ENCODE measurements at regions not wholly inside any gene's neighbourhood (a gene's known extent, or its start where the extent isn't known, plus 50 kb on each side); places are given as distances from the start of the nearest gene placed in this dataset.

GRCh38 chr13:73579574-73580274, 520.9 kb downstream of the KLF5 start:
- no peaks in the 10 kb centered on the region for H3K27me3 ChIP-seq (ENCODE audit: control insufficient read depth, insufficient read depth, low read length)
- peak in 1 of 2 donors; percentile 24 for DNase-seq
- WGBS (ENCODE audit: insufficient coverage, low lambda C conversion rate) = no CpG with 5 or more reads among the region's 2 CpGs
- no peak overlapping the region for H3K4me3 ChIP-seq (ENCODE audit: low read length)
- no peaks in the 10 kb centered on the region for H3K9me3 ChIP-seq (ENCODE audit: control insufficient read depth, low read depth, low read length)
- H3K27ac ChIP-seq (ENCODE audit: low read length) = no peak overlapping the region
- peaks cover 21% of the 10 kb centered on the region for H3K4me1 ChIP-seq (ENCODE audit: control insufficient read depth, insufficient read depth, low read length)
- no peaks in the 10 kb centered on the region for H3K36me3 ChIP-seq (ENCODE audit: control insufficient read depth, insufficient read depth, low read length)

- 50% methylated on average over 1 of the region's 6 CpGs for WGBS (ENCODE audit: insufficient coverage, low lambda C conversion rate)
- Histone ChIP-seq H3K27me3 (ENCODE audit: control insufficient read depth, insufficient read depth, low read length) (no peaks in the 10 kb centered on the region), H3K36me3 (ENCODE audit: control insufficient read depth, insufficient read depth, low read length) (no peaks in the 10 kb centered on the region), H3K9me3 (ENCODE audit: control insufficient read depth, low read depth, low read length) (no peaks in the 10 kb centered on the region), H3K27ac (ENCODE audit: low read length) (no peak overlapping the region), H3K4me3 (ENCODE audit: low read length) (no peak overlapping the region), H3K4me1 (ENCODE audit: control insufficient read depth, insufficient read depth, low read length) (peaks cover 19% of the 10 kb centered on the region)
- DNase-seq = no peak
Measured at GRCh38 chr13:73578251-73578875, 519.6 kb downstream of the KLF5 start.

GRCh38 chr13:73576291-73576690, 517.5 kb downstream of the KLF5 start:
- Histone ChIP-seq H3K36me3 (ENCODE audit: control insufficient read depth, insufficient read depth, low read length) (no peaks in the 10 kb centered on the region), H3K9me3 (ENCODE audit: control insufficient read depth, low read depth, low read length) (no peaks in the 10 kb centered on the region), H3K27me3 (ENCODE audit: control insufficient read depth, insufficient read depth, low read length) (no peaks in the 10 kb centered on the region), H3K4me1 (ENCODE audit: control insufficient read depth, insufficient read depth, low read length) (peaks cover 13% of the 10 kb centered on the region), H3K27ac (ENCODE audit: low read length) (peak overlapping the region; percentile 58), H3K4me3 (ENCODE audit: low read length) (no peak overlapping the region)
- DNase-seq = no peak
- WGBS (ENCODE audit: insufficient coverage, low lambda C conversion rate) = no CpG with 5 or more reads among the region's 4 CpGs

- Histone ChIP-seq H3K36me3 (ENCODE audit: control insufficient read depth, insufficient read depth, low read length) (no peaks in the 10 kb centered on the region), H3K4me1 (ENCODE audit: control insufficient read depth, insufficient read depth, low read length) (peaks cover 2% of the 10 kb centered on the region), H3K9me3 (ENCODE audit: control insufficient read depth, low read depth, low read length) (no peaks in the 10 kb centered on the region), H3K27me3 (ENCODE audit: control insufficient read depth, insufficient read depth, low read length) (no peaks in the 10 kb centered on the region), H3K27ac (ENCODE audit: low read length) (no peak overlapping the region), H3K4me3 (ENCODE audit: low read length) (no peak overlapping the region)
- WGBS (ENCODE audit: insufficient coverage, low lambda C conversion rate) = 40% methylated on average over 1 of the region's 3 CpGs
- DNase-seq = no peak
Measured at GRCh38 chr13:73572824-73573223, 514.0 kb downstream of the KLF5 start.

- no peaks in the 10 kb centered on the region for H3K4me1 ChIP-seq (ENCODE audit: control insufficient read depth, insufficient read depth, low read length)
- H3K36me3 ChIP-seq (ENCODE audit: control insufficient read depth, insufficient read depth, low read length) = no peaks in the 10 kb centered on the region
- H3K4me3 ChIP-seq (ENCODE audit: low read length) = no peak overlapping the region
- DNase-seq = no peak
- H3K27me3 ChIP-seq (ENCODE audit: control insufficient read depth, insufficient read depth, low read length) = no peaks in the 10 kb centered on the region
- no peak overlapping the region for H3K27ac ChIP-seq (ENCODE audit: low read length)
- 77% methylated on average over 1 of the region's 1 CpG for WGBS (ENCODE audit: insufficient coverage, low lambda C conversion rate)
- no peaks in the 10 kb centered on the region for H3K9me3 ChIP-seq (ENCODE audit: control insufficient read depth, low read depth, low read length)
Measured at GRCh38 chr13:73571376-73571775, 512.6 kb downstream of the KLF5 start.

GRCh38 chr13:73556902-73557301, 498.1 kb downstream of the KLF5 start:
- Histone ChIP-seq H3K27me3 (ENCODE audit: control insufficient read depth, insufficient read depth, low read length) (no peaks in the 10 kb centered on the region), H3K36me3 (ENCODE audit: control insufficient read depth, insufficient read depth, low read length) (no peaks in the 10 kb centered on the region)
- WGBS (ENCODE audit: insufficient coverage, low lambda C conversion rate) = 83% methylated on average over 2 of the region's 4 CpGs

GRCh38 chr13:73556128-73556527, 497.3 kb downstream of the KLF5 start:
- Histone ChIP-seq H3K4me3 (ENCODE audit: low read length) (no peak overlapping the region), H3K27me3 (ENCODE audit: control insufficient read depth, insufficient read depth, low read length) (no peaks in the 10 kb centered on the region), H3K27ac (ENCODE audit: low read length) (no peak overlapping the region), H3K4me1 (ENCODE audit: control insufficient read depth, insufficient read depth, low read length) (no peaks in the 10 kb centered on the region), H3K9me3 (ENCODE audit: control insufficient read depth, low read depth, low read length) (peaks cover 2% of the 10 kb centered on the region), H3K36me3 (ENCODE audit: control insufficient read depth, insufficient read depth, low read length) (no peaks in the 10 kb centered on the region)
- 17% methylated on average over 1 of the region's 2 CpGs for WGBS (ENCODE audit: insufficient coverage, low lambda C conversion rate)
- DNase-seq = no peak

More at GRCh38 chr13:73556902-73557301, 498.1 kb downstream of the KLF5 start:
- Histone ChIP-seq H3K27ac (ENCODE audit: low read length) (no peak overlapping the region), H3K9me3 (ENCODE audit: control insufficient read depth, low read depth, low read length) (peaks cover 2% of the 10 kb centered on the region), H3K4me1 (ENCODE audit: control insufficient read depth, insufficient read depth, low read length) (no peaks in the 10 kb centered on the region), H3K4me3 (ENCODE audit: low read length) (no peak overlapping the region)
- DNase-seq = no peak

GRCh38 chr13:73551736-73552135, 492.9 kb downstream of the KLF5 start:
- no peaks in the 10 kb centered on the region for H3K36me3 ChIP-seq (ENCODE audit: control insufficient read depth, insufficient read depth, low read length)
- H3K9me3 ChIP-seq (ENCODE audit: control insufficient read depth, low read depth, low read length) = no peaks in the 10 kb centered on the region
- H3K27ac ChIP-seq (ENCODE audit: low read length) = no peak overlapping the region
- no peak overlapping the region for H3K4me3 ChIP-seq (ENCODE audit: low read length)
- no peaks in the 10 kb centered on the region for H3K4me1 ChIP-seq (ENCODE audit: control insufficient read depth, insufficient read depth, low read length)
- no peaks in the 10 kb centered on the region for H3K27me3 ChIP-seq (ENCODE audit: control insufficient read depth, insufficient read depth, low read length)
- no CpG with 5 or more reads among the region's 2 CpGs for WGBS (ENCODE audit: insufficient coverage, low lambda C conversion rate)
- no peak for DNase-seq

GRCh38 chr13:73549717-73550116, 490.9 kb downstream of the KLF5 start:
- H3K27ac ChIP-seq (ENCODE audit: low read length) = no peak overlapping the region
- WGBS (ENCODE audit: insufficient coverage, low lambda C conversion rate) = 85% methylated on average over 3 of the region's 3 CpGs
- no peaks in the 10 kb centered on the region for H3K4me1 ChIP-seq (ENCODE audit: control insufficient read depth, insufficient read depth, low read length)
- no peak for DNase-seq
- no peaks in the 10 kb centered on the region for H3K9me3 ChIP-seq (ENCODE audit: control insufficient read depth, low read depth, low read length)
- H3K4me3 ChIP-seq (ENCODE audit: low read length) = no peak overlapping the region
- no peaks in the 10 kb centered on the region for H3K27me3 ChIP-seq (ENCODE audit: control insufficient read depth, insufficient read depth, low read length)
- no peaks in the 10 kb centered on the region for H3K36me3 ChIP-seq (ENCODE audit: control insufficient read depth, insufficient read depth, low read length)

GRCh38 chr13:73548449-73548848, 489.6 kb downstream of the KLF5 start:
- Histone ChIP-seq H3K4me3 (ENCODE audit: low read length) (no peak overlapping the region), H3K27me3 (ENCODE audit: control insufficient read depth, insufficient read depth, low read length) (no peaks in the 10 kb centered on the region), H3K4me1 (ENCODE audit: control insufficient read depth, insufficient read depth, low read length) (no peaks in the 10 kb centered on the region), H3K36me3 (ENCODE audit: control insufficient read depth, insufficient read depth, low read length) (no peaks in the 10 kb centered on the region), H3K27ac (ENCODE audit: low read length) (no peak overlapping the region), H3K9me3 (ENCODE audit: control insufficient read depth, low read depth, low read length) (no peaks in the 10 kb centered on the region)
- no peak for DNase-seq
- 100% methylated on average over 1 of the region's 2 CpGs for WGBS (ENCODE audit: insufficient coverage, low lambda C conversion rate)

- Histone ChIP-seq H3K9me3 (ENCODE audit: control insufficient read depth, low read depth, low read length) (no peaks in the 10 kb centered on the region), H3K4me1 (ENCODE audit: control insufficient read depth, insufficient read depth, low read length) (no peaks in the 10 kb centered on the region), H3K27ac (ENCODE audit: low read length) (no peak overlapping the region), H3K4me3 (ENCODE audit: low read length) (no peak overlapping the region), H3K27me3 (ENCODE audit: control insufficient read depth, insufficient read depth, low read length) (no peaks in the 10 kb centered on the region), H3K36me3 (ENCODE audit: control insufficient read depth, insufficient read depth, low read length) (no peaks in the 10 kb centered on the region)
- no CpG with 5 or more reads among the region's 1 CpG for WGBS (ENCODE audit: insufficient coverage, low lambda C conversion rate)
- DNase-seq = no peak
Measured at GRCh38 chr13:73547239-73547638, 488.4 kb downstream of the KLF5 start.
